CD14-positive monocyte (primary cell): ENCODE measurements at regions not wholly inside any gene's neighbourhood (a gene's known extent, or its start where the extent isn't known, plus 50 kb on each side); places are given as distances from the start of the nearest gene placed in this dataset.

ENCODE experiments used
- DNase-seq, 3 donors: peaks; one replicate each; pipeline ENCODE4 v3.0.0-alpha.2; 2011 to 2022
- H2AFZ ChIP-seq: 2 replicates; pipeline ENCODE4 v1.6.0; 2012; ENCODE audit warnings: mild to moderate bottlenecking, low read depth, low read length, inconsistent platforms; ENCODE audit not compliant: insufficient read depth, poor library complexity, severe bottlenecking
- H3K27ac ChIP-seq, 2 donors: 1 replicate in 1 of 2; 2 replicates in 1 of 2; pipeline ENCODE4 v1.5.1; 2012 to 2013; ENCODE audit warnings: low read length in 2 of 2, control low read depth in 1 of 2, inconsistent platforms in 1 of 2, low read depth in 1 of 2, mild to moderate bottlenecking in 1 of 2
- H3K27me3 ChIP-seq, 2 donors: one replicate each; pipeline versions ENCODE4 v1.6.0 to v1.6.1; 2011 to 2013; ENCODE audit warnings: low read length in 2 of 2; ENCODE audit not compliant: control insufficient read depth in 2 of 2, insufficient read depth in 2 of 2
- H3K36me3 ChIP-seq, 2 donors: replicated peaks in 1 of 2; 1 replicate in 1 of 2; 2 replicates in 1 of 2; pipeline versions ENCODE4 v1.5.1 to v1.6.1; 2012 to 2013; ENCODE audit warnings: low read length in 2 of 2, control low read depth in 1 of 2, inconsistent platforms in 1 of 2, mild to moderate bottlenecking in 1 of 2; ENCODE audit not compliant: insufficient read depth in 2 of 2, control insufficient read depth in 1 of 2
- H3K4me1 ChIP-seq, 2 donors: 1 replicate in 1 of 2; 2 replicates in 1 of 2; pipeline versions ENCODE4 v1.5.1 to v1.6.1; 2012 to 2013; ENCODE audit warnings: low read length in 2 of 2, control low read depth in 1 of 2, inconsistent platforms in 1 of 2, mild to moderate bottlenecking in 1 of 2, moderate library complexity in 1 of 2; ENCODE audit not compliant: insufficient read depth in 2 of 2, control insufficient read depth in 1 of 2
- H3K4me2 ChIP-seq: replicated peaks from 2 replicates; pipeline ENCODE3; 2012; ENCODE audit warnings: low read length, moderate library complexity, mild to moderate bottlenecking; ENCODE audit not compliant: poor library complexity, severe bottlenecking; ENCODE audit errors: extremely low read depth
- H3K4me3 ChIP-seq, 3 experiments: fragments of 200-600 bp in 1 of 3; sonication (generic) in 1 of 3; replicated peaks in 1 of 3; 1 replicate in 2 of 3; 2 replicates in 1 of 3; pipeline ENCODE4 v1.5.1; 2011 to 2013; ENCODE audit warnings: low read length in 3 of 3, mild to moderate bottlenecking in 3 of 3, control low read depth in 2 of 3, low read depth in 2 of 3, inconsistent platforms in 1 of 3, moderate library complexity in 1 of 3
- H3K79me2 ChIP-seq: 2 replicates; pipeline ENCODE4 v1.6.0; 2012; ENCODE audit warnings: mild to moderate bottlenecking, control low read depth, inconsistent platforms, low read length, moderate library complexity; ENCODE audit not compliant: insufficient read depth
- H3K9ac ChIP-seq: 2 replicates; pipeline ENCODE4 v1.6.0; 2017; ENCODE audit warnings: low read length, mild to moderate bottlenecking; ENCODE audit not compliant: insufficient read depth, poor library complexity, severe bottlenecking
- H3K9me3 ChIP-seq, 2 donors: replicated peaks in 1 of 2; 1 replicate in 1 of 2; 2 replicates in 1 of 2; pipeline versions ENCODE4 v1.5.1 to v1.6.1; 2012 to 2013; ENCODE audit warnings: low read length in 2 of 2, control low read depth in 1 of 2; ENCODE audit not compliant: control insufficient read depth in 1 of 2, insufficient read depth in 1 of 2
- H4K20me1 ChIP-seq: 2 replicates; pipeline ENCODE4 v1.6.0; 2012; ENCODE audit warnings: mild to moderate bottlenecking, low read length, control low read depth, moderate library complexity; ENCODE audit not compliant: insufficient read depth
- H3K27ac Mint-ChIP-seq, 7 donors: one replicate each; pipeline ENCODE4 v1.8.0; 2020; ENCODE audit warnings: mild to moderate bottlenecking in 7 of 7, mixed read lengths in 7 of 7, moderate library complexity in 6 of 7, inconsistent platforms in 2 of 7
- H3K27me3 Mint-ChIP-seq, 3 donors: one replicate each; pipeline ENCODE4 v1.8.0; 2021 to 2022; ENCODE audit warnings: low read depth in 3 of 3, mild to moderate bottlenecking in 3 of 3, mixed read lengths in 3 of 3, moderate library complexity in 3 of 3, inconsistent platforms in 1 of 3
- H3K36me3 Mint-ChIP-seq, 2 donors: one replicate each; pipeline ENCODE4 v1.8.0; 2020; ENCODE audit warnings: mixed read lengths in 2 of 2, inconsistent platforms in 1 of 2, mild to moderate bottlenecking in 1 of 2
- H3K4me1 Mint-ChIP-seq: one replicate; pipeline ENCODE4 v1.8.0; 2020; ENCODE audit warnings: mild to moderate bottlenecking, mixed read lengths
- H3K4me3 Mint-ChIP-seq, 2 donors: one replicate each; pipeline ENCODE4 v1.8.0; 2020; ENCODE audit warnings: mild to moderate bottlenecking in 2 of 2, mixed read lengths in 2 of 2, moderate library complexity in 1 of 2
- H3K9me3 Mint-ChIP-seq, 7 donors: one replicate each; pipeline ENCODE4 v1.8.0; 2020 to 2022; ENCODE audit warnings: mixed read lengths in 7 of 7, mild to moderate bottlenecking in 6 of 7, moderate library complexity in 6 of 7, inconsistent platforms in 2 of 7
- WGBS: methylation state at CpG from one replicate; pipeline ENCODE4 v1.1.5; 2013; ENCODE audit warnings: missing lambda C conversion rate; ENCODE audit not compliant: insufficient coverage; 5-methylcytosine and 5-hydroxymethylcytosine counted together
- intact Hi-C, 2 donors: fragments of 100-400 bp; cut with micrococcal nuclease; formaldehyde crosslinking; loops; one replicate each; pipeline versions ENCODE4 v1.15.0 to v1.15.1; 2023
- TF ChIP-seq, protein P1 (sequence below): fragments of 200-600 bp; IDR thresholded peaks from one replicate; pipeline ENCODE4 v1.8.0; 2022; ENCODE audit warnings: antibody characterized with exemption, mild to moderate bottlenecking

DNA sequence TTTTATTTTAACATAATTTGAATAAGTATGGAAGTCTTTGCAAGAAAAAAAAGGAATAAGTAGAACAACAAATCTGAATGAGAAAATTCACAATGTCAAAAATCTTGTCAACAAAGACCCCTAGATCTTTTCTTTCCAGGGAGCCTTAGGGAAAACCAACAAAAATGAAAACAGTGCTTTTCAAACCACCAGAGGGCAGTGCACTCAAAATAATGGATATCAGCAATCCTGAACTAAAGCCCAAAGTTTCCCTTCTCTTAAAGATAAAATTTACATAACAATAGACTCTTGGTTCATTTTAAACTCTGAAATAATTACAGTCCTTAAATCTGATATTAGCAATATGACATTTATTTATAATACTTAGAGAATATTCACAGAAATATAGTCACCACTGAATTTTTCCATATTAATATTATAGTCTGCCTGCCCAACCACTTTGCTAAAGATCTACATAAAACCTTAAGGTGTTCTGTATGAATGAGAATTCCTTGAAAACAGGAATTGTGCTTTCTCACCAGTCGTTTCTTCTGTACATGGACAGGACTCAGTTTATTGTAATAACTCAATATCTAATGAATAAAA lies 105.3 kb upstream of the BMP5 start:
- Histone ChIP-seq H3K36me3 (no peaks in the 10 kb centered on the region), H4K20me1 (no peaks in the 10 kb centered on the region), H3K4me2 (no peak overlapping the region), H3K79me2 (no peaks in the 10 kb centered on the region), H3K27ac (no peak overlapping the region), H3K9ac (no peak overlapping the region), H2AFZ (no peak overlapping the region), H3K27me3 (no peaks in the 10 kb centered on the region), H3K4me3 (no peak overlapping the region), H3K4me1 (no peaks in the 10 kb centered on the region), H3K9me3 (no peaks in the 10 kb centered on the region)
- H3K9me3 Mint-ChIP-seq = peaks cover 2 to 7% (median 5%) of the 10 kb centered on the region in 7 donors
- no peaks in the 10 kb centered on the region for H3K36me3 Mint-ChIP-seq
- TF ChIP-seq, protein P1, sequence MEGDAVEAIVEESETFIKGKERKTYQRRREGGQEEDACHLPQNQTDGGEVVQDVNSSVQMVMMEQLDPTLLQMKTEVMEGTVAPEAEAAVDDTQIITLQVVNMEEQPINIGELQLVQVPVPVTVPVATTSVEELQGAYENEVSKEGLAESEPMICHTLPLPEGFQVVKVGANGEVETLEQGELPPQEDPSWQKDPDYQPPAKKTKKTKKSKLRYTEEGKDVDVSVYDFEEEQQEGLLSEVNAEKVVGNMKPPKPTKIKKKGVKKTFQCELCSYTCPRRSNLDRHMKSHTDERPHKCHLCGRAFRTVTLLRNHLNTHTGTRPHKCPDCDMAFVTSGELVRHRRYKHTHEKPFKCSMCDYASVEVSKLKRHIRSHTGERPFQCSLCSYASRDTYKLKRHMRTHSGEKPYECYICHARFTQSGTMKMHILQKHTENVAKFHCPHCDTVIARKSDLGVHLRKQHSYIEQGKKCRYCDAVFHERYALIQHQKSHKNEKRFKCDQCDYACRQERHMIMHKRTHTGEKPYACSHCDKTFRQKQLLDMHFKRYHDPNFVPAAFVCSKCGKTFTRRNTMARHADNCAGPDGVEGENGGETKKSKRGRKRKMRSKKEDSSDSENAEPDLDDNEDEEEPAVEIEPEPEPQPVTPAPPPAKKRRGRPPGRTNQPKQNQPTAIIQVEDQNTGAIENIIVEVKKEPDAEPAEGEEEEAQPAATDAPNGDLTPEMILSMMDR = peak; percentile 61
- H3K4me3 Mint-ChIP-seq = no peak overlapping the region
- H3K27ac Mint-ChIP-seq = no peak overlapping the region
- peaks cover 0 to 6% (median 5%) of the 10 kb centered on the region in 3 donors for H3K27me3 Mint-ChIP-seq
- H3K4me1 Mint-ChIP-seq = no peaks in the 10 kb centered on the region
- DNase-seq = peak; percentile 13 to 51 (median 37)
- no CpG with 5 or more reads among the region's 1 CpG for WGBS
- intact Hi-C loops = loop anchor here (2.0 to 5.0 kb wide), 2 partner anchors 310 to 312 kb away; no protein-coding TSS in a partner anchor

DNA sequence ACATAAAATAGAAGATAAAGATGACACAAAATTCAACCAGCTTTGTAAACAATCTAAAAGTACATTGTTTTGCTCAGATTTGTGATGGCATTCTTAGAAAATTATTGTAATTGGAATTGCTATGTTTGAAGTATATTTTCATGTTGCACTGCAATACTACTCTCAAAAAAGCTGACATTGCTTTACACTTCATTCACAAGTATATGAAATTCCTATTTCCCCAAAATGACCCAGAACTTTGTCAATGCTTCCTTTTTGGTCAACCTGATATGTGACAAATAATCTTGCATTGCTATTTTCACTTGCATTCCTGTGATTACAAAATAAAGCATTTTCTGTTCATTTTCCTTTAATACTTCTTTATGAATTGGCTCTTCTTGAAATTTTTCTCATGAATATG lies 104.1 kb upstream of the BMP5 start:
- Histone ChIP-seq H3K4me1 (no peaks in the 10 kb centered on the region), H3K36me3 (no peaks in the 10 kb centered on the region), H3K27ac (no peak overlapping the region), H3K27me3 (no peaks in the 10 kb centered on the region), H2AFZ (no peak overlapping the region), H4K20me1 (no peaks in the 10 kb centered on the region), H3K4me3 (no peak overlapping the region), H3K9ac (no peak overlapping the region), H3K79me2 (no peaks in the 10 kb centered on the region), H3K9me3 (no peaks in the 10 kb centered on the region), H3K4me2 (no peak overlapping the region)
- H3K27me3 Mint-ChIP-seq = peaks cover 0 to 6% (median 5%) of the 10 kb centered on the region in 3 donors
- no peak overlapping the region for H3K27ac Mint-ChIP-seq
- DNase-seq = no peak
- intact Hi-C loops = no loop called here
- H3K4me3 Mint-ChIP-seq = no peak overlapping the region
- TF ChIP-seq, protein P1 = no peak
- no peaks in the 10 kb centered on the region for H3K36me3 Mint-ChIP-seq
- H3K9me3 Mint-ChIP-seq = peaks cover 0 to 3% (median under 1%) of the 10 kb centered on the region in 7 donors
- H3K4me1 Mint-ChIP-seq = no peaks in the 10 kb centered on the region
